22Rv1 (cell line): ENCODE measurements at regions not wholly inside any gene's neighbourhood (a gene's known extent, or its start where the extent isn't known, plus 50 kb on each side); places are given as distances from the start of the nearest gene placed in this dataset.

Source experiments
- H3K27ac ChIP-seq: fragments of 450-650 bp; 2 replicates; pipeline ENCODE4 v1.5.1; 2017
- ZFX ChIP-seq: fragments of 450-650 bp; IDR thresholded peaks from 2 replicates; pipeline ENCODE4 v1.6.1; 2017; ENCODE audit warnings: antibody characterized with exemption, borderline replicate concordance
- TF ChIP-seq, protein P1 (sequence below): fragments of 450-650 bp; IDR thresholded peaks from 2 replicates; pipeline ENCODE4 v1.5.1; 2017; ENCODE audit warnings: mild to moderate bottlenecking

DNA sequence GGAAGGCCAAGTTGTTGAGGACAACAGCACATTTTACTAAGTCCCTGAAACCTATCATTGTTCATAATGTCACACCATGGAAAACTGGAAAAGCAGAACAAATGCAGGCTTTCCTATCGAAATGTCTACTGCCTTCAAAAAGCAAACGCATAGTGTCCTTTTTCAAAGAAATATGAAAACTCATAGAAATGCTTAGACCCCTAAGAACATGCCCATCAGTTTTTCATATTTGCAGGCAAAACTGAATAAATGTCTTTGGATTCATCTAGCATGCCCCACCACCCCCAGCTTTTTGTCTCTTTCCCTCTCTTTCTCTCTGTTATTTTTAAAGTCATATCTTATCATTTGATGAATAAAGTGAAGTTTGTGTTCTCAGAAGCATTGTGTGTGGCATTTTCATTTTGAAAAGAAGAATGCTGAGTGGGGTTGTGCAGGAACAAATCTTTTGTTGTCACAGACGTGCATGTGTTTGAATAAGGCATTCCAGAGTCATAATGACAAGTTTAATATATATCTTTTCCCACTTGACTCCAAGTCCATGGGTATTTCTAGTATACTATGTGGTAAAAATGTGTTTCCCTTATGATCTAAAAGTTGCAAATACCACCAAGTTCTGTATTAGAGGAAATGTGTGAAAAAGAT lies 2180.0 kb upstream of the PIK3C3 start:
- TF ChIP-seq ZFX, result no peak
- TF ChIP-seq, protein P1, sequence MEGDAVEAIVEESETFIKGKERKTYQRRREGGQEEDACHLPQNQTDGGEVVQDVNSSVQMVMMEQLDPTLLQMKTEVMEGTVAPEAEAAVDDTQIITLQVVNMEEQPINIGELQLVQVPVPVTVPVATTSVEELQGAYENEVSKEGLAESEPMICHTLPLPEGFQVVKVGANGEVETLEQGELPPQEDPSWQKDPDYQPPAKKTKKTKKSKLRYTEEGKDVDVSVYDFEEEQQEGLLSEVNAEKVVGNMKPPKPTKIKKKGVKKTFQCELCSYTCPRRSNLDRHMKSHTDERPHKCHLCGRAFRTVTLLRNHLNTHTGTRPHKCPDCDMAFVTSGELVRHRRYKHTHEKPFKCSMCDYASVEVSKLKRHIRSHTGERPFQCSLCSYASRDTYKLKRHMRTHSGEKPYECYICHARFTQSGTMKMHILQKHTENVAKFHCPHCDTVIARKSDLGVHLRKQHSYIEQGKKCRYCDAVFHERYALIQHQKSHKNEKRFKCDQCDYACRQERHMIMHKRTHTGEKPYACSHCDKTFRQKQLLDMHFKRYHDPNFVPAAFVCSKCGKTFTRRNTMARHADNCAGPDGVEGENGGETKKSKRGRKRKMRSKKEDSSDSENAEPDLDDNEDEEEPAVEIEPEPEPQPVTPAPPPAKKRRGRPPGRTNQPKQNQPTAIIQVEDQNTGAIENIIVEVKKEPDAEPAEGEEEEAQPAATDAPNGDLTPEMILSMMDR, result no peak
- H3K27ac ChIP-seq, result no peak overlapping the region

DNA sequence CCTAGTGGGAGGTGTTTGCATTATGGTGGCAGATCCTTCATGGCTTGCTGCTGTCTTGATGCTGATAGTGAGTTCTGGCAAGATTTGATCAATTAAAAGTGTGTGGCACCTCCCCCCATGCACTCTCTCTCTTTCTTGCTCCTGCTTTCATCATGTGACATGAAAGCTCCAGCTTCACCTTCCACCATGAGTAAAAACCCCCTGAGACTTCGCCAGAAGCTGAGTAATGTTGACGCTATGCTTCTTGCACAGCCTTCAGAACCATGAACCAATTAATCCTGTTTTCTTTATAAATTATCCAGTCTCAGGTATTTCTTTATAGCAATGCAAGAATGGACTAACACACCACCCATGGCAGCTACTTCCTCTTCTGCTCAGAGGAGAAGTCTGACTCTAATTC lies 2181.4 kb upstream of the PIK3C3 start:
- no peak overlapping the region for H3K27ac ChIP-seq
- TF ChIP-seq ZFX, result no peak
- TF ChIP-seq, protein P1, result no peak

DNA sequence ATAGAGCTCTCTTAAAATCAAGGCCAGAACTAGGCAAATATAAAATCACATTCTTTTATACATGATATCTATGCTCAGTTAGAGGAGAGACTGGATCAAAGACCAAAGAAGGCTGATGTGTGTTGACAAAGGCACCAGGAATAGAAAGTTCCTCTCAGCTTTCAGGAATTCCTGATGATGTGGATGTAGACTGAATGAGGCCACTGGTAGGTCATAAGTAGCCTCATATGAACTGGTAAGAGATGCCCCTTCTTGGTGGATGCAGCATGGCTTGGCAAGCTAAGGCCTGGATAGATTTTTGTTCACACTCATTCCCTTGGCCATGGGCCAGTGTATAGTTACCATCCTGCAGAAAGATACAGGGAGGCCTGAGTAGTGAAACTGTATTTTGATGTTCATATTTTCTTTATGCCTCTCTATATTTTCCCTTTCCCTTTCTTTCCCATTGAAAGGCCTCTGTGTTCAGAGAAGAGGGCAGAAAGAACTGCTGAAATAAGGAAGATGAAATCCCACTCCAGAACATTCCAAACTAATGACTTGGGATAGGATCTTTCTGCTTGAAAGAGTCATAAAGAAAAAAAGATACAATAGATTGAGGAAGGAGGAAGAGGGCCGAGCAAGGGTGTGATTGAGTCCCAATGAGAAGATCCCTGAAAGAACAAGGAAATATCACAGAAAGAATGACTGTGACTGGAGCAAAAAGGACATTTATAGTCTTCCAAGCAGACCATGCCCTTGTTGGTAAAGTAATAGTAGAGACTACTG lies 2182.7 kb upstream of the PIK3C3 start:
- TF ChIP-seq, protein P1, result no peak
- TF ChIP-seq ZFX, result no peak
- H3K27ac ChIP-seq, result no peak overlapping the region

DNA sequence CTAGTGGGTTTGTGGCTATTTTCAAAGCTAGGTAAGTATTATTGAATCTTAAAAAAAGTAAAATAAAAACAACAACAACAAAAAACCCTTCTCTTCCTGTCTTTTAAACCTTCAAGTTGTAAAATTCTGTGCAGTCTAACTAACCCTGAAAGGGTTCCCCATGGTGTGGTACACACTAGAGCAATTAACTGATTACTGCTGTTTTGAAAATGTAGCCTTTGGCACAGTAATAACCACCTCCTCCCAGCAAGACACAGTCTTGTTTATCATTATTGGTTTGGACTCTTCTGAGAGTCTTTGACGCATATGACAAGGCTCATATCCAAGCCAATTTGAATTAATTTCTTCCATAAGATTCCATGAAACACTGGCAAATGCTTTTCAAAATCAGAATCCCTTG lies 2184.6 kb upstream of the PIK3C3 start:
- H3K27ac ChIP-seq, result no peak overlapping the region
- no peak for TF ChIP-seq ZFX

DNA sequence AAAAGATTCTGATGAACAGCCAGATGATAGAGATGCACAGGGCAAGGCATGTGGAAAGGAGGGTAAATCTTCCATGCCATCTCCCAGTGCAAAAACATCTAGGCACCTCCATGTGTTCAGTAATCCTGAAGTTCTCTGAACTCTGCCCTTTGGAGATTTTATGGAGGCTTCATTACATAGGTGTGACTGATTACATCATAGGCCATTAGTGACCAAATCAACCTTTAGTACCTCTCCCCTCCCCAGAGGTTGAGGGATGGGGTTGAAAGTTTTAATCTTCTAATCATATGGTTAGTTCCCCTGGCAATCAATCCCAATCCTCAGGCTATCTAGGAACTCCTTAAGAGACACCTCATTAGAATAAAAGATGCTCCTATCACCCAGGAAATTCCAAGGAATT lies 2190.2 kb upstream of the PIK3C3 start:
- no peak overlapping the region for H3K27ac ChIP-seq
- TF ChIP-seq ZFX, result no peak
- TF ChIP-seq, protein P1, result no peak

DNA sequence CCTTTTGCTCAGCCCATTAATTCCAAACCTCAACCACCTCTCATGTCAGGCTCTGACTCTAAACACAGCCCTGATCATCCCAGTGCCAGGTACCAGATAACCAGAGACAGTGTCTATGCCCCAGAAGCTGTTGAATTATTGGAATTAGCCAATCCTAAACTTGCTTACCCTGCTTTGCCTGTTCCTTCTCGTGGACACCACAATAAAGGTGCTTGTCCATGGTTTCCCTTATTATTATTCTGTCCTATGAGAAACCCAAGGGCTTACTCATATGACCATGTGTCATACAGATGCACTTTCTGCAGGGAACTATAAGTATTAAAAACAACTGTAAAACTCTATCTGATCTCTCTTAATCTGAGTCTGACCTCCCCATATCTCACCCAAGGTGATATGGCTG lies 2193.8 kb upstream of the PIK3C3 start:
- no peak for TF ChIP-seq ZFX
- TF ChIP-seq, protein P1, result no peak
- H3K27ac ChIP-seq, result no peak overlapping the region

DNA sequence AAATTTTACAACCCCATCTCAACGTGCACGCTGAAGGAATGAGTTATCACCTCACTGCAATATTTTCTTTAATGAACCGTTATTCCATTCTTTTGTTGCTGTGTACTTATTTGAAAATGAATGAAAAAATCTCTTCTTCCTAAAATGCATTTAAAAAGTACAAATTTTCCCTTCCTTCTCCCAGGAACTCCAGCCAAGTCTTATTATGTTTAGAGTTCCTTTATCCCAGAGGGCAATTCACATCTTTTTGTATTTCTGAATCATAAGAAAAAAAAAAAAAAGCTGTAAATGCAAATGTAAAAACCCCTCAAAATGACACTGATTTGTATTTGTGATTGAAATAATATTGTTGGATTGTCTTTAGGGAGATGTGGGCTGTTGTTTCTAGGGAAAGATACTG lies 2194.3 kb upstream of the CELF4 start:
- TF ChIP-seq ZFX, result no peak
- TF ChIP-seq, protein P1, result no peak
- no peak overlapping the region for H3K27ac ChIP-seq
